K562 (cell line): ENCODE measurements at regions not wholly inside any gene's neighbourhood (a gene's known extent, or its start where the extent isn't known, plus 50 kb on each side); places are given as distances from the start of the nearest gene placed in this dataset.

Source experiments
- ATAC-seq: fragments of 200-7000 bp; cut with Tn5 transposase; 3 replicates; pipeline ENCODE4 v1.9.1; 2020; ENCODE audit warnings: moderate library complexity
- BruUV-seq: library from RNA; stranded (reverse); fragments of 400-500 nt; replicated peaks from 2 replicates; lab custom pipeline; 2021; lab: Mats Ljungman, UMichigan
- CTCF ChIA-PET: fragments of 300-600 bp; formaldehyde crosslinking; extraction: SDS; loops from one replicate; lab custom pipeline; 2021; ENCODE audit warnings: low intra/inter-chr PET ratio; lab: Yijun Ruan, JAX
- POLR2A ChIA-PET: fragments of 300-600, 350-650 bp; sonication (Branson Sonifier 250); formaldehyde crosslinking; extraction: SDS; loops from one replicate; lab custom pipeline; 2021; ENCODE audit warnings: antibody characterized with exemption, inconsistent platforms; lab: Yijun Ruan, JAX
- DNase-seq, 4 experiments: peaks; one replicate each; pipeline versions ENCODE4 v3.0.0 to v3.0.0-alpha.2; 2011 to 2018; ENCODE audit warnings: low spot score in 3 of 4, mixed read lengths in 3 of 4; ENCODE audit errors: extremely low read depth in 1 of 4
- FAIRE-seq: peaks from 2 replicates; lab custom pipeline; 2011; peaks lifted over from hg19 to GRCh38; lab: Jason Lieb, UNC
- H2AFZ ChIP-seq: 2 replicates; pipeline ENCODE4 v1.6.0; 2011; ENCODE audit warnings: low read depth, low read length, control low read depth, inconsistent platforms
- H3K27ac ChIP-seq: fragments of 200-600 bp; 3 replicates; pipeline ENCODE4 v1.8.0; 2011; ENCODE audit warnings: low read depth, mild to moderate bottlenecking, control low read depth, inconsistent platforms, low read length, moderate library complexity, mixed read lengths; ENCODE audit errors: extremely low read depth
- H3K27me3 ChIP-seq, 2 experiments: fragments of 300-600 bp in 1 of 2; 2 replicates in 1 of 2; 3 replicates in 1 of 2; pipeline versions ENCODE4 v1.6.0 to v1.8.0; 2011; ENCODE audit warnings: inconsistent platforms in 2 of 2, low read length in 2 of 2, mild to moderate bottlenecking in 1 of 2, mixed read lengths in 1 of 2, moderate library complexity in 1 of 2; ENCODE audit not compliant: control insufficient read depth in 2 of 2, insufficient read depth in 2 of 2
- H3K36me3 ChIP-seq: fragments of 300-600 bp; 3 replicates; pipeline ENCODE4 v1.8.0; 2011; ENCODE audit warnings: mild to moderate bottlenecking, low read length, inconsistent platforms; ENCODE audit not compliant: control insufficient read depth, insufficient read depth
- H3K4me1 ChIP-seq, 2 experiments: fragments of 200-600 bp in 1 of 2; replicated peaks in 1 of 2; 2 replicates in 1 of 2; 3 replicates in 1 of 2; pipeline versions ENCODE4 v1.5.1 to v1.8.0; 2011; ENCODE audit warnings: inconsistent platforms in 2 of 2, low read length in 2 of 2, mild to moderate bottlenecking in 1 of 2, mixed read lengths in 1 of 2, moderate library complexity in 1 of 2; ENCODE audit not compliant: control insufficient read depth in 2 of 2, insufficient read depth in 2 of 2
- H3K4me2 ChIP-seq: 2 replicates; pipeline ENCODE4 v1.6.1; 2011; ENCODE audit warnings: low read length, control low read depth, inconsistent platforms, mixed read lengths; ENCODE audit not compliant: insufficient read depth
- H3K4me3 ChIP-seq: fragments of 200-600 bp; sonication (generic), shearing (Covaris generic); 2 replicates; pipeline ENCODE4 v1.5.1; 2016; ENCODE audit warnings: control low read depth, inconsistent platforms
- H3K79me2 ChIP-seq: fragments of 200-600 bp; 3 replicates; pipeline ENCODE4 v1.8.0; 2011; ENCODE audit warnings: low read length, inconsistent platforms; ENCODE audit not compliant: control insufficient read depth, insufficient read depth
- H3K9ac ChIP-seq, 2 experiments: 2 replicates each; pipeline versions ENCODE4 v1.6.0 to v1.6.1; 2011; ENCODE audit warnings: low read depth in 2 of 2, low read length in 2 of 2, control low read depth in 1 of 2, inconsistent platforms in 1 of 2, mild to moderate bottlenecking in 1 of 2, mixed read lengths in 1 of 2; ENCODE audit not compliant: insufficient read depth in 1 of 2
- H3K9me1 ChIP-seq: one replicate; pipeline ENCODE4 v1.6.0; 2011; ENCODE audit warnings: inconsistent platforms, mild to moderate bottlenecking, low read length, moderate library complexity; ENCODE audit not compliant: control insufficient read depth, insufficient read depth
- H3K9me3 ChIP-seq: replicated peaks from 2 replicates; pipeline ENCODE4 v1.5.1; 2011; ENCODE audit warnings: low read depth, low read length, inconsistent platforms; ENCODE audit not compliant: control insufficient read depth, insufficient read depth
- H4K20me1 ChIP-seq: replicated peaks from 2 replicates; pipeline ENCODE4 v1.6.1; 2011; ENCODE audit warnings: low read length, inconsistent platforms, mixed read lengths; ENCODE audit not compliant: control insufficient read depth, insufficient read depth
- ARID3B ChIP-seq: fragments of 250-450 bp; sonication (Bioruptor Pico); IDR thresholded peaks from 2 replicates; pipeline ENCODE4 v1.4.0; 2020; ENCODE audit warnings: borderline replicate concordance
- ETV6 ChIP-seq, 3 experiments: fragments of 150-350 bp in 1 of 3; sonication (generic) in 1 of 3; formaldehyde crosslinking in 1 of 3; IDR thresholded peaks; 2 replicates each; pipeline versions ENCODE4 v1.6.1 to v1.8.0; 2014 to 2022; ENCODE audit warnings: borderline replicate concordance in 2 of 3, low read depth in 2 of 3, antibody characterized with exemption in 1 of 3, low read length in 1 of 3, mild to moderate bottlenecking in 1 of 3, missing genetic modification reagents in 1 of 3
- GATAD2B ChIP-seq: fragments of 450-650 bp; IDR thresholded peaks from 2 replicates; pipeline ENCODE4 v1.6.1; 2017; ENCODE audit warnings: mild to moderate bottlenecking, borderline replicate concordance
- GTF3C2 ChIP-seq: IDR thresholded peaks from 3 replicates; pipeline ENCODE4 v1.6.1; 2011; ENCODE audit warnings: borderline replicate concordance, mild to moderate bottlenecking, moderate library complexity; ENCODE audit not compliant: insufficient read length; ENCODE audit errors: extremely low read depth
- HMGN3 ChIP-seq: IDR thresholded peaks from 2 replicates; pipeline ENCODE4 v1.6.1; 2011; ENCODE audit warnings: borderline replicate concordance, low read depth, mild to moderate bottlenecking, mixed read lengths, low read length; ENCODE audit not compliant: insufficient read length; ENCODE audit errors: extremely low read depth
- NELFE ChIP-seq: IDR thresholded peaks from 2 replicates; pipeline ENCODE4 v1.6.1; 2011; ENCODE audit warnings: mild to moderate bottlenecking; ENCODE audit not compliant: insufficient read depth, insufficient read length
- POLR2AphosphoS2 ChIP-seq: IDR thresholded peaks from 2 replicates; pipeline ENCODE4 v1.6.1; 2012; ENCODE audit warnings: low read length, improper control_type of control experiment
- SAFB ChIP-seq: fragments of 200-400 bp; formaldehyde crosslinking; IDR thresholded peaks from 2 replicates; pipeline ENCODE4 v1.6.1; 2017; ENCODE audit warnings: low read depth, low read length, borderline replicate concordance
- TCFL5 ChIP-seq: fragments of 250-450 bp; sonication (Bioruptor Pico); conservative IDR thresholded peaks from 2 replicates; pipeline ENCODE4 v1.6.1; 2021; ENCODE audit warnings: mild to moderate bottlenecking, moderate library complexity, matching md5 sums
- ZHX1 ChIP-seq: fragments of 150-350 bp; conservative IDR thresholded peaks from 2 replicates; pipeline ENCODE4 v1.6.1; 2014; ENCODE audit warnings: low read length
- ZNF146 ChIP-seq: IDR thresholded peaks from one replicate; pipeline ENCODE4 v1.6.1; 2018; ENCODE audit warnings: missing compliant biosample characterization; ENCODE audit not compliant: unreplicated experiment
- WGBS: fragments of 100-300 bp; shearing (Covaris generic); methylation state at CpG from one replicate; pipeline ENCODE4 v1.1.6; 2016; ENCODE audit warnings: low coverage, mixed read lengths; ENCODE audit not compliant: insufficient coverage; ENCODE audit errors: missing lambda C conversion rate; 5-methylcytosine and 5-hydroxymethylcytosine counted together
- in situ Hi-C: fragments of 300-500 bp; cut with MboI; formaldehyde crosslinking; loops from 4 replicates; pipeline ENCODE4 v1.15.0; 2018; ENCODE audit warnings: inconsistent platforms, mixed read lengths
- intact Hi-C: fragments of 100-400 bp; cut with micrococcal nuclease; formaldehyde crosslinking; loops from 2 replicates; pipeline ENCODE4 v1.14.2; 2022
- TF ChIP-seq, protein P1 (sequence below): sonication (generic); IDR thresholded peaks from 2 replicates; pipeline ENCODE4 v1.6.1; 2016

DNA sequence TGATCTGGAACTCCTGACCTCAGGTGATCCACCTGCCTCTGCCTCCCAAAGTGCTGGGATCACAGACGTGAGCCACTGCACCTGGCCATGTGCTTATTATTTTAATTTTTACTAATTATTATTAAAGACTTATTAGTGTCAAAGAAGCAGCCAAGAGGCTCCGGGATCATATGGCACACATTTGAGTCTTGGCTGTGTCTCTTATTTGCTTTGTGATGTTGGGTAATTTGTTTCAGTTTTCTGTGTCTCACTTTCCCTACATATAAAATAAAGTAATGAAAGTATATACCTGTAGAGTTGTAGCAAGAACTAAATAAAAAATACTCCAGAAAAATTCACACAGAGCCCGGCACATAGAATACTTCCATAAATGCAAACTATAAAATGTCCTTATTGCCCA lies 238.0 kb upstream of the TBL1XR1 start:
- no peak overlapping the region for H3K27ac ChIP-seq
- H3K9me3 ChIP-seq: no peaks in the 10 kb centered on the region
- DNase-seq (no peak), FAIRE-seq (no peak), ATAC-seq (no peak)
- POLR2A ChIA-PET: interaction anchor here (1.7 kb wide), 1 partner anchor 21 kb away, joined by 3 read pairs; no protein-coding TSS in a partner anchor
- H3K4me3 ChIP-seq: no peak overlapping the region
- no peaks in the 10 kb centered on the region for H4K20me1 ChIP-seq
- H3K36me3 ChIP-seq: no peaks in the 10 kb centered on the region
- CTCF ChIA-PET: interaction anchor here (1.2 kb wide), 1 partner anchor 19 kb away, joined by 3 read pairs; no protein-coding TSS in a partner anchor
- no peaks in the 10 kb centered on the region for H3K79me2 ChIP-seq
- H3K4me2 ChIP-seq: no peak overlapping the region
- H2AFZ ChIP-seq: no peak overlapping the region
- 39% methylated on average over 3 of the region's 3 CpGs for WGBS
- peaks cover 3 to 14% of the 10 kb centered on the region in 2 experiments; a peak in 2 of 5 replicates for H3K4me1 ChIP-seq
- H3K9me1 ChIP-seq: no peaks in the 10 kb centered on the region
- intact Hi-C loops: no loop called here
- BruUV-seq: no TSS peak
- no peak overlapping the region for H3K9ac ChIP-seq
- no peaks in the 10 kb centered on the region for H3K27me3 ChIP-seq
- in situ Hi-C loops: no loop called here
- TF ChIP-seq ARID3B (CRISPR knock-in tag) (no peak), NELFE (no peak), ZHX1 (no peak), ETV6 (IDR thresholded peaks at IDR 0.05; ENCODE audit: borderline replicate concordance in 1 of 2, low read depth in 2 of 2, low read length in 1 of 2) (no peak), ETV6 (CRISPR knock-in tag; IDR thresholded peaks at IDR 0.05; ENCODE audit: borderline replicate concordance) (no peak), HMGN3 (no peak), GTF3C2 (no peak), POLR2AphosphoS2 (no peak), GATAD2B (no peak), SAFB (no peak), ZNF146 (CRISPR knock-in tag) (no peak), TCFL5 (no peak)
- TF ChIP-seq, protein P1, sequence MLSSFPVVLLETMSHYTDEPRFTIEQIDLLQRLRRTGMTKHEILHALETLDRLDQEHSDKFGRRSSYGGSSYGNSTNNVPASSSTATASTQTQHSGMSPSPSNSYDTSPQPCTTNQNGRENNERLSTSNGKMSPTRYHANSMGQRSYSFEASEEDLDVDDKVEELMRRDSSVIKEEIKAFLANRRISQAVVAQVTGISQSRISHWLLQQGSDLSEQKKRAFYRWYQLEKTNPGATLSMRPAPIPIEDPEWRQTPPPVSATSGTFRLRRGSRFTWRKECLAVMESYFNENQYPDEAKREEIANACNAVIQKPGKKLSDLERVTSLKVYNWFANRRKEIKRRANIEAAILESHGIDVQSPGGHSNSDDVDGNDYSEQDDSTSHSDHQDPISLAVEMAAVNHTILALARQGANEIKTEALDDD: no peak
